ENCODE measurements at regions not wholly inside any gene's neighbourhood (a gene's known extent, or its start where the extent isn't known, plus 50 kb on each side); places are given as distances from the start of the nearest gene placed in this dataset.

DNA sequence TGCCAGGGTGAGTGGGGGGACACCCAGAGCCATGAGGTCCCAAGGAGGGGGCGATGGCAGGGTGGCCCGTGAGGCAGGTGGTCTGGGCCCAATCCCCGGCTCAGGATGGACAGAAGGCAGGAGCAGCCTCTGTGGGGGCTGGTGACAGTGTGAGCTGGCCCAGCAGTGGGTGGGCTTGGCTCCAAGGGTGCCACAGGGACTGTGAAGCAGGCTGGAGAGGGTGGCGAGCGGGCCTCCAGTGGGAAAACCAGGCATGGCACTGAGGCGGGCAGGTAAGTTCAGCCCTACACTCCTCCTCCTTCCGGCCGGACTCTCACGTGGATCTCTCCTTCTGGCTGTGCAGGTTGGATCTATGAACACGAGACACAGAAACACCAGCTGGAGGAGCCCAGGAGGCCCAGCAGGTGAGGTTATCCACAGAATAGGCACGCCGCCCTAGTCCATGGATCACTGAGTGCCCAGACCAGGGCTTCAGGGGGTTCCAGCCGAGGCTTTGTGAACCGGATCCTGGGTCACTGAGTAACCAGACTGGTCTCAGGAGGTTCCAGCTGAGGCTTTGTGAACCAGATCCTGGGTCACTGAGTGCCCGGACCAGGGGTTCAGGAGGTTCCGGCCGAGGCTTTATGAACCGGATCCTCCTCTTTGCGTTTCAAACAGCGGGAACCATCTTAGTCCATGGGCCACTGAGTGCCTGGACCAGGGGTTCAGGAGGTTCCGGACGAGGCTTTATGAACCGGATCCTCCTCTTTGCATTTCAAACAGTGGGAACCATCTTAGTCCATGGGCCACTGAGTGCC is 76.4 kb upstream of the BHLHE23 start:
- H3K9me3 ChIP-seq: peaks cover 0 to 18% of the 10 kb centered on the region in 2 donors
- H3K27ac ChIP-seq: no peak overlapping the region
- H3K4me3 ChIP-seq: no peak overlapping the region
- H3K4me1 ChIP-seq: no peaks in the 10 kb centered on the region
- TF ChIP-seq, protein P1, sequence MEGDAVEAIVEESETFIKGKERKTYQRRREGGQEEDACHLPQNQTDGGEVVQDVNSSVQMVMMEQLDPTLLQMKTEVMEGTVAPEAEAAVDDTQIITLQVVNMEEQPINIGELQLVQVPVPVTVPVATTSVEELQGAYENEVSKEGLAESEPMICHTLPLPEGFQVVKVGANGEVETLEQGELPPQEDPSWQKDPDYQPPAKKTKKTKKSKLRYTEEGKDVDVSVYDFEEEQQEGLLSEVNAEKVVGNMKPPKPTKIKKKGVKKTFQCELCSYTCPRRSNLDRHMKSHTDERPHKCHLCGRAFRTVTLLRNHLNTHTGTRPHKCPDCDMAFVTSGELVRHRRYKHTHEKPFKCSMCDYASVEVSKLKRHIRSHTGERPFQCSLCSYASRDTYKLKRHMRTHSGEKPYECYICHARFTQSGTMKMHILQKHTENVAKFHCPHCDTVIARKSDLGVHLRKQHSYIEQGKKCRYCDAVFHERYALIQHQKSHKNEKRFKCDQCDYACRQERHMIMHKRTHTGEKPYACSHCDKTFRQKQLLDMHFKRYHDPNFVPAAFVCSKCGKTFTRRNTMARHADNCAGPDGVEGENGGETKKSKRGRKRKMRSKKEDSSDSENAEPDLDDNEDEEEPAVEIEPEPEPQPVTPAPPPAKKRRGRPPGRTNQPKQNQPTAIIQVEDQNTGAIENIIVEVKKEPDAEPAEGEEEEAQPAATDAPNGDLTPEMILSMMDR (IDR thresholded peaks at IDR 0.05): no peak
- no peaks in the 10 kb centered on the region for H3K36me3 ChIP-seq
- H3K27me3 ChIP-seq: no peaks in the 10 kb centered on the region
- no peak for DNase-seq (ENCODE audit: low spot score)

DNA sequence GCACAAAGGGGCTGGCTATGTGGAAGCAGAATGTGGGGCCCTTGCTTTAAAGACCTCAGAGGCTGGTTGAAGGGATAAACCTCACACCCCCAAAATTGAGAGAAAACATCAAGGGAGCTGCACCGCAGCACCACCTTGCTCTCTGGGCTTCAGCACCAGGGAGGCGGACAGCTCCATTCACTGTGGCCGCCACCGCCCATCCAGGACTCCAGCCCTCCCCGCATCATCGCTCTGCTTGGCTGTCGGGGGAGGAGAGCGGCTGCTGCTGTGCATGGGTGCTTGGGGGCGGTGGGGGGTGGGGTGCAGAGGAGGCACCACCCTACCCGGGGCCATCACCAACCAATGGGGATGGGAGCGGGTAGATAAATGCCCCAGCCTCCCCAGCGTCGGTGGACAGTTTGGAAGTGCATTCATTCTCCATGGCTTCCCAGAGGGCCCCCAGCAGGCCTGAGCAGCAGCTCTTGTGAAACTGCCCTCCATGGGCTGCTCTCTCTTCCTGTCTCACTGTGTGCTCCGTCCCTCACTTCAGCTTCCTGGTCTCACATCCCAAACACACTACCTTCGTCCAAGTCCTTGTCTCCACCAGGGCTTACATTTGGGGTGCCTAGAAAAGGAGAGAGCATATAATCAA is 75.7 kb upstream of the BHLHE23 start:
- no peaks in the 10 kb centered on the region for H3K27me3 ChIP-seq
- DNase-seq (ENCODE audit: low spot score): no peak

DNA sequence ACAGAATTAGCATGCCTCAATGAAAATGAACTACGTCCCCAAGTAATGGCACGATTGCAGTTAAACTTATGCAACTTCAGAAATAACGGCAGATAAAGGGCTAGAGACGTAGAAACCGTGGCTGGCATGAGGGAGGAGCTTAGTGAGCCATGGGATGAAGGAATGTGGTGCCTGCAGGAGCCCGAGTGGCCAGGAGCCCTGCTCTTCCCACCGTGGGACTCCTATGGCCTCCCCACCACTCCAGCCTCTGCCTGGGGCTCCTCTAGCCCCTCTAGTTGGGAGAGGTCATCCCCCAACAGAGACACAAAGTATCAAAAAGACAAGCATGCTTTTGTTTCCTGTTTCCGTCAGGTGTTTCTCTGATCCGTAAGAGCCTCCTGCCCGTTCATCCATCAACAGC is 75.1 kb upstream of the BHLHE23 start:
- no peak for DNase-seq (ENCODE audit: low spot score)
- TF ChIP-seq, protein P1 (IDR thresholded peaks at IDR 0.05): no peak
- Histone ChIP-seq H3K9me3 (peaks cover 4 to 31% of the 10 kb centered on the region in 2 donors), H3K27ac (no peak overlapping the region), H3K27me3 (no peaks in the 10 kb centered on the region), H3K4me3 (no peak overlapping the region), H3K4me1 (no peaks in the 10 kb centered on the region), H3K36me3 (no peaks in the 10 kb centered on the region)

More for the DNA sequence above, 75.7 kb upstream of the BHLHE23 start:
- no peaks in the 10 kb centered on the region for H3K4me1 ChIP-seq
- peaks cover 4 to 25% of the 10 kb centered on the region in 2 donors for H3K9me3 ChIP-seq
- no peak overlapping the region for H3K4me3 ChIP-seq
- H3K36me3 ChIP-seq: no peaks in the 10 kb centered on the region
- no peak overlapping the region for H3K27ac ChIP-seq
- TF ChIP-seq, protein P1 (IDR thresholded peaks at IDR 0.05): no peak

DNA sequence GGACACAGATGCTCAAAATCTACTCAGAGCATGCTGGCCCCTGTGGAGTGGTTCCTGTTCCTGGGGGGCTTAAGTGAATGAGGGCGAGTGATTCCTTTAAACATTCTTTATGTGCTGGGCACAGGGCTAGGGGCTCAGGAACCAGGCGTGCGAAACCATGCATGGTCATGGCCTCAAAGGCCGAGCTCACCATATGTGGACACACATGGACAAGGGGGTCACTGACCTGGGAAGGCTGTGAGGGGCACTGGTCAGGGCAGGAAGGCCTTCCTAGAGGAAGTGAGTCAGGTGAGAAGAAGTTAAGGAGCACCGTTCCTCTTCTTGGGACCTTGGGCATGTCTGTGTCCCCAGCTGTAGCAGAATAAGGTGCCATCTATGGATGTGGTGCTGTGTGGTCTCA is 74.6 kb upstream of the BHLHE23 start:
- no peaks in the 10 kb centered on the region for H3K36me3 ChIP-seq
- H3K4me1 ChIP-seq: no peaks in the 10 kb centered on the region
- peaks cover 4 to 36% of the 10 kb centered on the region in 2 donors for H3K9me3 ChIP-seq
- no peak overlapping the region for H3K27ac ChIP-seq
- no peak for DNase-seq (ENCODE audit: low spot score)
- H3K4me3 ChIP-seq: no peak overlapping the region
- no peaks in the 10 kb centered on the region for H3K27me3 ChIP-seq
- TF ChIP-seq, protein P1 (IDR thresholded peaks at IDR 0.05): no peak

DNA sequence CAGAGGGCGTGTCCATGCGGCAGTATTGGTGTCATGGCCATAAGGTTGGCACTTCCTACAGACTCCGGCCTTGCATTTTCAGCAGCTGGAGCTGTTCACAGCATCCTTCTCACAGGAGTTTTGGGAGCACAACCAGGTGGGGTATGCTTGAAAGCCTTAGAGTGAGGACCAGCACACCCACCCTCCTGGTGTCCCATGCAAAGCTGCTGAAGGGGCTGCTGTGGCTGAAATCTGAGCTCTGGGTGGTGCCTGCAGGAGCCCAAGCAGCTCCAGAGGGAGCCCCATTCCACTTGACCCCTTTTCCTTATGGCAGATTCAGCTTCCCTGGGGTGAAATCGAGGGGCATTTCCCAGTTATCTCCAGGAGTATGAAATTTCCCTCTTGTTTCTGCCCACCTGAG is 74.0 kb upstream of the BHLHE23 start:
- Histone ChIP-seq H3K36me3 (no peaks in the 10 kb centered on the region), H3K4me1 (no peaks in the 10 kb centered on the region), H3K9me3 (peaks cover 4 to 36% of the 10 kb centered on the region in 2 donors), H3K27ac (no peak overlapping the region), H3K27me3 (no peaks in the 10 kb centered on the region), H3K4me3 (no peak overlapping the region)
- no peak for DNase-seq (ENCODE audit: low spot score)
- TF ChIP-seq, protein P1 (IDR thresholded peaks at IDR 0.05): no peak
